Activated CD4-positive, CD25-positive, alpha-beta regulatory T cell treated with anti-CD3 and anti-CD28 coated beads, Interleukin-2, amount 50 U/mL, for 16 hours (primary cell): ENCODE measurements at regions not wholly inside any gene's neighbourhood (a gene's known extent, or its start where the extent isn't known, plus 50 kb on each side); places are given as distances from the start of the nearest gene placed in this dataset.

Source experiments
- DNase-seq: peaks from one replicate; pipeline ENCODE4 v3.0.0-alpha.2; 2020; ENCODE audit warnings: low read depth, low spot score

- no peak for DNase-seq
Observed at GRCh38 chr6:163930012-163930411, 515.5 kb downstream of the QKI start.

GRCh38 chr6:163929538-163929937 is 515.0 kb downstream of the QKI start:
- no peak for DNase-seq

- no peak for DNase-seq
Observed at GRCh38 chr6:163926642-163927041, 512.1 kb downstream of the QKI start.

GRCh38 chr6:163925839-163926238 is 511.3 kb downstream of the QKI start:
- no peak for DNase-seq

- no peak for DNase-seq
Observed at GRCh38 chr6:163923658-163924411, 509.3 kb downstream of the QKI start.

GRCh38 chr6:163922562-163922961 is 508.0 kb downstream of the QKI start:
- DNase-seq, result no peak

- DNase-seq, result no peak
Observed at GRCh38 chr6:163919652-163920051, 505.1 kb downstream of the QKI start.

- DNase-seq, result no peak
Observed at GRCh38 chr6:163916315-163917081, 502.0 kb downstream of the QKI start.

GRCh38 chr6:163915131-163915530 is 500.6 kb downstream of the QKI start:
- no peak for DNase-seq

GRCh38 chr6:163913045-163913444 is 498.5 kb downstream of the QKI start:
- DNase-seq, result no peak

GRCh38 chr6:163906006-163906710 is 491.6 kb downstream of the QKI start:
- DNase-seq, result no peak

- DNase-seq, result no peak
Observed at GRCh38 chr6:163904186-163904585, 489.7 kb downstream of the QKI start.

- no peak for DNase-seq
Observed at GRCh38 chr6:163903541-163903940, 489.0 kb downstream of the QKI start.

- DNase-seq, result no peak
Observed at GRCh38 chr6:163902993-163903392, 488.5 kb downstream of the QKI start.

- no peak for DNase-seq
Observed at GRCh38 chr6:163901681-163902080, 487.2 kb downstream of the QKI start.

GRCh38 chr6:163900570-163900969 is 486.1 kb downstream of the QKI start:
- no peak for DNase-seq

- DNase-seq, result no peak
Observed at GRCh38 chr6:163897669-163898068, 483.2 kb downstream of the QKI start.

GRCh38 chr6:163897030-163897429 is 482.5 kb downstream of the QKI start:
- no peak for DNase-seq

- DNase-seq, result no peak
Observed at GRCh38 chr6:163895162-163895561, 480.6 kb downstream of the QKI start.

- no peak for DNase-seq
Observed at GRCh38 chr6:163893609-163894189, 479.2 kb downstream of the QKI start.

- no peak for DNase-seq
Observed at GRCh38 chr6:163892824-163893561, 478.5 kb downstream of the QKI start.
